Gastrocnemius medialis (tissue), 4 donors: ENCODE measurements at regions not wholly inside any gene's neighbourhood (a gene's known extent, or its start where the extent isn't known, plus 50 kb on each side); places are given as distances from the start of the nearest gene placed in this dataset.

Source experiments
- POLR2A ChIP-seq, 2 donors: fragments of 450-650 bp; IDR thresholded peaks; one replicate each; pipeline ENCODE4 v1.6.1; 2017; ENCODE audit warnings: antibody characterized with exemption in 2 of 2, mild to moderate bottlenecking in 2 of 2, moderate library complexity in 2 of 2
- TF ChIP-seq, protein P1 (sequence below), 5 experiments: fragments of 450-650 bp in 3 of 5; fragments of 200-600 bp in 2 of 5; sonication (generic) in 2 of 5; IDR thresholded peaks in 4 of 5; conservative IDR thresholded peaks in 1 of 5; 1 replicate in 4 of 5; 2 replicates in 1 of 5; pipeline ENCODE4 v1.5.1; 2016 to 2019; ENCODE audit warnings: antibody characterized with exemption in 5 of 5, mild to moderate bottlenecking in 3 of 5, moderate library complexity in 3 of 5

- TF ChIP-seq, protein P1, sequence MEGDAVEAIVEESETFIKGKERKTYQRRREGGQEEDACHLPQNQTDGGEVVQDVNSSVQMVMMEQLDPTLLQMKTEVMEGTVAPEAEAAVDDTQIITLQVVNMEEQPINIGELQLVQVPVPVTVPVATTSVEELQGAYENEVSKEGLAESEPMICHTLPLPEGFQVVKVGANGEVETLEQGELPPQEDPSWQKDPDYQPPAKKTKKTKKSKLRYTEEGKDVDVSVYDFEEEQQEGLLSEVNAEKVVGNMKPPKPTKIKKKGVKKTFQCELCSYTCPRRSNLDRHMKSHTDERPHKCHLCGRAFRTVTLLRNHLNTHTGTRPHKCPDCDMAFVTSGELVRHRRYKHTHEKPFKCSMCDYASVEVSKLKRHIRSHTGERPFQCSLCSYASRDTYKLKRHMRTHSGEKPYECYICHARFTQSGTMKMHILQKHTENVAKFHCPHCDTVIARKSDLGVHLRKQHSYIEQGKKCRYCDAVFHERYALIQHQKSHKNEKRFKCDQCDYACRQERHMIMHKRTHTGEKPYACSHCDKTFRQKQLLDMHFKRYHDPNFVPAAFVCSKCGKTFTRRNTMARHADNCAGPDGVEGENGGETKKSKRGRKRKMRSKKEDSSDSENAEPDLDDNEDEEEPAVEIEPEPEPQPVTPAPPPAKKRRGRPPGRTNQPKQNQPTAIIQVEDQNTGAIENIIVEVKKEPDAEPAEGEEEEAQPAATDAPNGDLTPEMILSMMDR (IDR thresholded peaks at IDR 0.05 in 4 of 5, conservative IDR thresholded peaks at IDR 0.05 in 1 of 5), result no peak
- TF ChIP-seq POLR2A (IDR thresholded peaks at IDR 0.05), result no peak
Observed at GRCh38 chr18:1311376-1311775, 406.7 kb downstream of the ADCYAP1 start.
